HG03097 (cell line): ENCODE measurements at regions not wholly inside any gene's neighbourhood (a gene's known extent, or its start where the extent isn't known, plus 50 kb on each side); places are given as distances from the start of the nearest gene placed in this dataset.
"Not testable (repeated sequence)": the region's sequence is repeated elsewhere in the genome, so short reads cannot be mapped to it uniquely, and the experiment has no call there.

Source experiments
- ATAC-seq: cut with Tn5 transposase; IDR thresholded peaks from one replicate; pipeline ENCODE4 v1.9.1; 2021; ENCODE audit not compliant: unreplicated experiment, low FRiP score

DNA sequence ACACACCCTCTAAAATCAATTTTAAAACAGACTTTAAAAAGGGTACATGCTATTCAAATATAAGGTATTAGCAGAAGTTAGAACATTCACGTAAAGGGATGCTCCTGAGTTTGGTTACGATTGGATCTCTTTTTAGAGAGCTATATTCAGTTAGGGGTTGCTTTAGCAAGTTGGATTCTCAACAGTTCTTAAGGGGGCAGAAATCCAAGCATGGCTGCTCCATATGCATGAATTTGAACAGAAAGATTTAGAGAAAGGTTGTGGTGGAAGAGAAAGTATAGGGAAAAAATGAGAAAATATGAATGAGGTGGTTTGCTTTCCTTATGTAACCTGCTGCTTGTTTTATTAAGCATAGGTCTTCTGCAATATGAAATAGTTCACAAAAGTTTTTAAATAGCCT is 855.1 kb downstream of the SORCS1 start:
- ATAC-seq = no peak

DNA sequence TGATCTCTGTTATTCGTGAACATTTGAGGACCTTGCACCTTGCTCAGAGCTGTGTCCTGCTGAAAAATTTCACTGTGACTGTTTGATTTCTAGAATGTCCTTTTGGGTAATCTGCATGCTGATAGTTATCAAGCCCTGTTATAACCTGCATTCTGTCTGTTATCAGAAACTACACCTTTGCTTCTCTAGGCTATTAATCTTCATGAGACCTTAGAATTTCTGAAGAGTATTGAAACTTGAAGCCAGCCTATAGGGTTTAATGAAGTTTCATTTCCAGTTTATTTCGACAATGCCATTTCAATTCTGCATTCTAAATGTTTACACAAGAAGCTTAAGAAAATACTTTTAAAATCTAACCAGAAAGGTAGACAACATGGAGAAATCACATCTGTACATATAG is 856.2 kb downstream of the SORCS1 start:
- ATAC-seq = no peak

DNA sequence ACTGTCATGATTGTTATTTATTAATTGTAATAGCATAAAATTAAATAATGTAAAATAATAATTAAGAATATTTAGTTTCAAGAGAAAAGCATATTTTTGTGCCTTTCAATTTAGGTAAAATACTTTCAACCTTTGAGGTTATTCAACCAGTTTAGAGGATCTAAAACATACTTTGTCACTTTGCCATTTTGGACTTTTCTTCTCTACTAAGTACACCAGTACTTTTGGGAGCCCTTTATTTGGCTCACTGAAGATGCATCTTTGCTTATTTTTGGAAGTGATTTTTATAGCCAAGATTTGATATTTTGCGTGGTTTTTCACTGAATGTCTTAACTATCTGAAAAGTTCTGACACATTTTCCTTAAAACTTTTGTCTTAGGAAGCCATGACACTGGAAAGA is 860.5 kb downstream of the SORCS1 start:
- no peak for ATAC-seq

DNA sequence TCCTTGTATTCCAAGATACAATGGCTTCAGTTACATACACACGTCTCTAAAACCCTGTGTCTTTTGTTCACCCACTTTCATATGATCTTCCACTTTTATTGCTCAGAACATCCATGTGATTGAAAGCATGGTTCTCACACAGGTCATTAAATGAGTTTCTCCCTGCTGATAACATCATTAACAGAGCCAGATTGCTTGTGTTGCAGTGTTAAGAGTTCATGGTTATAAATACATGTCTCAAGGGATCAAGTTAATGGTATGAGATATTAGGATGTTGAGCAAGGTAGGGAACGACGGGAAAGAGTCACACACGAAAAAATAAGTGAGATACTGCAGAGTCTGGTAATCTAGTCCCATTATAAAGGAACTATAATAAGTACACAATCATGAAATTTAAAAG is 861.5 kb downstream of the SORCS1 start:
- ATAC-seq = no peak

DNA sequence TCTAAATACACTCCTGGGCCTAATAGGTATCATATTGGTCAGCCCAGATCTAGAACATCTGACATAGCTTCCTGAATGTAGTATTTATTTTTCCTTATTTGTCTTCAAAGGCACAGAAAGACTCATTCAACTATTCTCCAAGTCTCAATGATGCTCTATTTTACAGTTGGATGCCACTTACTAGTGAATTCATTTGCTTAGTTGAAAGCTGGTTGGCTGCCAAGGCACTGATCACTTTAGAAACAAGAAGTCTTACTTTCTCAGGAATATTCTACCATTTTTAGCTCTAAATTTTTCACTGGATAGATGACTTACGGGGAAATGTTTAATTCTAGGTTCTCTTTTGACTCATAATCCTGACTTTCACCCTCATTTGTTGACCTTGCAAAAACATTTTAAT is 863.4 kb downstream of the SORCS1 start:
- no peak for ATAC-seq

DNA sequence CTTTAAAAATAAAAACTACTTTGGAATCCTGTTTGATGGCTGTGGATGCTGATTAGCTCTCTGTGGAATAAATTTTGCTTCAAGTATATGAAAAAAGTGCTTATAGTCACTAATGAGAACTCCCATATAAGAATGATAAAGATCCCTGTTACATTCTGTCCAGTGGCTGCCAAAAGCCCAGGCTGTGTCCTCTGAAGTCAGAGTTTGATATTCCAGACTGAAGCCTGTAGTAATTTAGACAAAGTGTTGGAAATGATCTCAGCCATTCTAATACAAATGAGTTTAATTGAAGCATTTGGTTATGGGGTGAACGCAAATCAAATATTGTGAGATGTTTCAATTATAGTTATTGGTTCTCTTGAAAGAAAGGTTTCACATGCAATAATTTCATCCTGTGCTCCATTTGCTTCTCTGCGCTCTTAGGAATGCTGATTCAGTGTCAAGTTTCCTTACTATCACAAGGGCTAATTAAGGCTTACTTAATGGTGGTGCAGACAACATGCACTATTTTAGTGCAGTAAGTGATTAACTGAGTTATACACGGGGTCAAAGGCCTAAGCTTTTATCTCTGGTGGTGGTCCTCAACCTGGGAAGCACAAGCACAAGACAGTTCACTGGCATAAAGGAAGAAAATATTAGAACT is 867.6 kb downstream of the SORCS1 start:
- ATAC-seq = no peak

DNA sequence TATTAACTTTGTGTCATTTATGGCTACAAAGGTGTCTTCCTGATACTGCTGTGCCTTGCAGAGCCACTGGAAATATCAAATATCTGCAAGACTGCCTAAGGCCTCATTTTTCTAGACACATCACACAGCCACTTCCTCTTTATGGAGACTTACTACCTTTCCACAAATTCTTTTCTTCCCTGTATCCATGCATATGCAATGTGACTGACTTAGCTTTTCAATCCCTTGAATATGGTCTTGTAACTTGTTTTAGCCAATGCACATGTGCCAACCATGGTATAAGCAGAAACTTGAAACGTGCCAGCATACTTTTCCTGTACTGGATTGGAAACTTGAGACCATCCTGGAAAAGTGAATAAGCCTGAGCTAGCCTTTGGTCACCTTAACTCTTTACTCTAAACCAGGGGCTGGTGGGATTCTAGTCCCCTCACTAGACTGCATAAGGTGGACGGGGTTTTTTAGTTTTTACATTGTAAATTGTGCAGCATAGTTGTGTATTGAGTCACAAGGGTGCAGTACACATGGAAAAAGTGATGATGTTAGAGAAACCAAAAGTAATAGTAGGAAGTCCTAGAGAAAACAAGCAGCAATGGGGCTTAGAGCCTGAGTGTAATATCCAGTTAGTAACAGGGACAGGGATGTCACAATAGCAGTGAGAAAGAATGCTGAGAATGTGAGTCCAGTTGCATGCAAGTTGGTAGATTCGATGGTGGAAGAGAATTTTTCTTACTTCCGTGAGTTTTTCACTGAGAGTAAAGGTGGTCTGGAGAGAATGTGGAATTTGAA is 879.5 kb downstream of the SORCS1 start:
- ATAC-seq = no peak

DNA sequence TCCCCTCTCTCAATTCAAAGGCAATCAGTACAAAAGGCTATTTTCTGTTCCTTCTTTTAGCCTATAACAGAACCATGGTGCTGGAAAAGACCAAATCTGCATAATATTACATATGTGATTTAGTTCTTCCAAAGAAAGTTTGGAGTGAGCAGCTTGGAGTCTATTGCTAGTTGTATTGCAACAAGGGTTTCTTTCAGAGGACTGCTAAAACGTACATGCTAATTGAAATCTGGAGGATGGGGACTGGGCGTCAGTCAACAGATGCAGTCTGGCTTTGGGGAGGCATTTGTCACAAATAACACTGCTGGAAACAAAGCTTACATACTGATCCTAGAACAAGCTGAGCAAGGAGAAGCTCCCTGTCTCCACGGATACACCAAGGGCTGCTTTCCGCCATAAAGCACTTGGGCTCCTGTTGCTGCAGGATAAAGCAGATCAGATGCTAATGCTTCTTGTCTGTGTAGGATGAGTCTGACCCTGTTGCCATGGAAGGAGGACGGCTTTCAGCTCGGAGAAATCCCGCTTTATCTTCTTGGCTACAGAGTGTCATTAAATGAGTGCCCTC is 883.5 kb downstream of the SORCS1 start:
- no peak for ATAC-seq

DNA sequence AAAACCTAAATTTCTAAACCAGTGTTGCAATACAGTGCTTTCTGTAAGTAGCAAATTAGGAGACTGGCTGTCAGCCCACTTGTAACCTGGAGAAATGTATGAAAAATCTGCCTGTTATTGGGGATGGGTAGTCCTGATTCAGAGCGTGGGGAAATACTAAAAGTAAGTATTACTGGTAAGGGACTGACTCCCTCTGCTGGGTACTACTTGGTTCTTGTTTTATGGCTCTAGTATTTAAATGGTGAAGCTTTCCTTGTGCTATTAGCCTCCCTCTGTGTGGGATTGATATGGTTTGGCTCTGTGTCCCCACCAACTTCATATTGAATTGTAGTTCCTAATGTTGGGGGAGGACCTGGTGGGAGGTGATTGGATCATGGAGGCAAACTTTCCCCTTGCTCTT is 886.1 kb downstream of the SORCS1 start:
- no peak for ATAC-seq

DNA sequence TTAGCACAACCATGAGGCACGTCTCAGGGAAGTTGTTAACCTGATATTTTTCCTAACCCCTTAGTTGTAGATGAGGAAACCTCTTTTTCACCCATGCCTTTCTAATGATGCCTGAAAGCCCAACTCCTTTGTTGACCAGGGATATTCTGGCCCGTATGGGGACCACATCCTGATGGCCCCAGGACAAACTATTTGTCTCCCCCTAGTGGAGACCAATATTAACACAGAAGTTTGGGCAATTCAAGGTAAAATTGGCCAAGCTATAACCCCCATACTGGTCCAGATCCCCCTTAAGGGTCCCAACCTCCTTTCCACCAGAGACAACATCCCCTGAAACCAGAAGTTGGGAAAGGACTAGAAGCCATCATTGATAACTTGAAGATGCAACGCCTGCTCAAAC is 893.3 kb downstream of the SORCS1 start:
- ATAC-seq = no peak

DNA sequence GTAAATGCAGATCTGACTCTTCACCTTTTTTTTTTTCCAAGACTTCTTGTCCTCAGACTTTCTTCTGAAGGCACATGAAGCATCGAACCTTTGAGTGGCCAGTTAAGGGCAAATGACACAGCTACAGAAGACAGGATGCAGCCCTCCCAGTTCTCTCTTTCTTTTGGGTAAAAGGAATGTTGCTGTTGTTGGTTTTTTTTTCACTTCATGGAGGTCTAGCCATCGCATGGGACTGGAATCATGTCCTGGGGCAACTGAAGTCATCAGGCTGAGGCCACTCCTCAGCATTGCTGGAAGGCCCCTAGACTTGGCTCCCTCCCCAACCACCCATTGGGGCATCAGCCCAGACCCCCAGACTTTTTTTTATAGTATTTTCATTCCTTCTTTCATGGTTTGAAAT is 896.5 kb downstream of the SORCS1 start:
- ATAC-seq = no peak

DNA sequence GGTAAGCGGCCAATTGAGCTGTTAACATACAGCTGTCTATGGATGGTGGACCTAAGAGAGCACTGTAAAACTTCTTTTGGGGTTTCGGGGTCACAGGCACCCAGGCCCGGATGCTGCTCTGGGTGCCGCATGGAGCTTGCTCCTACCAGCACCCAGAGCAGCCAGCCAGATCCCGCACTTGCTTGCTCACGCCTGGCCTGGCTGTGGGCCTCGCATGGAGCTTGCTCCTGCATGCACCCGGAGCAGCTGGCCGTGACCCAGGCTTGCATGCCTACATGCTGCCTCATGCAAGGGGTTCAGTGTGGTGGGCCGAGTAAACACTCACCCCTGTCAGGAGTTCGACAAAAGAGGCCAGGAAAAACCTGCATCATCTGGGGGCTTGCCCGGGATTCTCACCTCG is 896.9 kb downstream of the SORCS1 start:
- no peak for ATAC-seq

DNA sequence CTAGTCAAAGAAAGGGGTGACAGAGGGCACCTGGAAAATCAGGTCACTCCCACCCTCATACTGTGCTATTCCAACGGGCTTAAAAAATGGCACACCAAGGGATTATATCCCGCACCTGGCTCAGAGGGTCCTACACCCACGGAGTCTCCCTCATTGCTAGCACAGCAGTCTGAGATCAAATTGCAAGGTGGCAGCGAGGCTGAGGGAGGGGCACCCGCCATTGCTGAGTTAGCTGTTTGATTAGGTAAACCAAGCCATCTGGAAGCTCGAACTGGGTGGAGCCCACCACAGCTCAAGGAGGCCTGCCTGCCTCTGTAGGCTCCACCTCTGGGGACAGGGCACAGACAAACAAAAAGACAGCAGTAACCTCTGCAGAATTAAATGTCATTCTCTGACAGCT is 907.1 kb downstream of the SORCS1 start:
- not testable (repeated sequence) for ATAC-seq

DNA sequence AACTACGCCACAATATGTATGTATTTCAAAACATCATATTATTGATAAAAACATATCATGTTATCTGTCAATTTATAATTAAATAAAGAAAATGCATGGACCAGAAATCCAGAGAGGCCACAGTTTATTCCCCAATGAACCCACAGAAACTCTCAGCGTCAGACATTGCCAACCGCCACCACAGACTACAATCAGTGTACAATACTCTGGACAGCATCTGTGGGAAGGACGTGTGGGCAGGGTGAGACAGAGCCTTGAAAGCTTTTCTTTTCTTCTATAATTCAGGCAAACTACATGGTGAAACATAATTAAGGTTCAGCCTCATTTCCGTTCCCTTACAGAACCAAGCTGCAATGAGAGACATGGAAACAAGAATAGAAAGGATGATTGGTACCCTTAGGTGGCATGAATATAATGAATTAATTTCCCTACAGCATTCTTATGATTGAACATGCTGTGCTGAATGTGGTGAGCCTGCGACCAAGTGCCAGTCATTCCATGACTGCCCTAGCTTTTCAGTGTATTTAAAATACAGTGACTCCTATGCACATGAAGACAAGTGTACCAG is 909.3 kb downstream of the SORCS1 start:
- ATAC-seq = no peak

DNA sequence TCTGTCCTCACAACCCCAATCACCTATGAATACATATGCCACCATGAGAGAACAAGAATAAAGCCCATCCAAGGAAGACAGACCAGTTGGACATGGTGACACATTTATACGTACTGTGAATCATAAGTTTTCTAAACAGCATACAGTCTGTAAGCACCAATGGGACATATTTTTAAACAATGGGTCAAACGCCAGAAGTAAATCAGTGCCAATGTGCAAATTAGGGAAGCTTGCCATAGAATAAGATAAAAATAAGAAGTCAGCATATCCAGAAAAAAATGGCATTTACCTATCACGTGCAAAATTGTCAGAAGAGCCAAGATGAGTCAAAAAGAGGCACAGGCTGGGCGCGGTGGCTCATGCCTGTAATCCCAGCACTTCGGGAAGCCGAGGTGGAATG is 910.4 kb downstream of the SORCS1 start:
- no peak for ATAC-seq

DNA sequence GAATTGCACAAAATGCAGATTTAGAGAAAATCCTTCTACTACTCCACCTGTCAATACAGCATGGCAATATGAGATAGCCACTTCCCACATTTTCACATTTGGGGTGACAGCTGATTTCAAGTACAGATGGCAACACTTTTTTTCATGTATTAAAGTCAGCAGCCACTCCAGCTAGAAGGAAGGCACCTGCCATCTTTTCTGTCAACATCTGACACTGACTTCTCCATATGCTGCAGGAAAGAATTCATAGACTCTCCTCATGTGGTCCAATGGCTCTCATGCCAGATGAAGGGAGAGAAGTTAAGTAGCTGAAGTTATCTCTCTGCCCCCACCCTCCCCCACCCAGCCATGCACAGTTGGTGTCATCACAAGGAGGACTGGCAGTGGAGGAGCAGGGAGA is 912.0 kb downstream of the SORCS1 start:
- ATAC-seq = no peak

DNA sequence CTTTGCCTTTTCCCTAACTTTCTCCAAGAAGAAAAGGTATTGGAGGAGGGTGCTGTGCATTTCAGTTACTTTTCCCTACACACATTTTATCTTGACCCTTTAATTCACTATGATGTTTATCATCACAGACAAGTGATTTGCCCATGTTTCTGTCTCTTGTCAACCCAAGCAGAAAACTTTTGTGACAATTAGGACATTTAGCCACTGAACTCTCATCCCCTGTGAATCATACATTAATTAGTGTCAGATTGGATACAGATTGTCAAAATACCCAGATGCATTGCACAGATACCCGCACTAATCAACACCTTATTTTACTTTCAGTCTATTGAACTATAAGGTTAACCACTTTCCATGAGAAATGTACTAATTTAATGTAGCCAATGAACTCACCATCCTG is 912.9 kb downstream of the SORCS1 start:
- ATAC-seq = no peak

DNA sequence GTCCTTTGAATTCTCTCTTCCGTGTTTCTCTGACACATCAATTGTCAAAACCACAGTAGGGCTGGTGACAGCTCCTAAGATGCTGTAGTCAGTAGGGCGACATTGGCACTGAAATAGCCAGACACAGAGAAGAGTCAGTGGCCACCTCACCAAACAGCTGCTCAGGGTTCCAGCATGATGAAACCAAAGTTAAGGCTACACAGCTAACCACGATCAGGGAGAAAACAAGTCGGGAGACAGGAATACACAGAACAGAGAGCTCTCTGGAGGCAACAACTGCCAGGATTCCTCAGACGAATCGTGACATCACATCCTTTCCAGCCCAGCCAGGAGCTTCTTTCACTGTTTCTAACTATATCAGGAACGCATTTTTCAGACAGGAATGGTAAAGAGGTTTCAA is 922.2 kb downstream of the SORCS1 start:
- ATAC-seq = no peak

DNA sequence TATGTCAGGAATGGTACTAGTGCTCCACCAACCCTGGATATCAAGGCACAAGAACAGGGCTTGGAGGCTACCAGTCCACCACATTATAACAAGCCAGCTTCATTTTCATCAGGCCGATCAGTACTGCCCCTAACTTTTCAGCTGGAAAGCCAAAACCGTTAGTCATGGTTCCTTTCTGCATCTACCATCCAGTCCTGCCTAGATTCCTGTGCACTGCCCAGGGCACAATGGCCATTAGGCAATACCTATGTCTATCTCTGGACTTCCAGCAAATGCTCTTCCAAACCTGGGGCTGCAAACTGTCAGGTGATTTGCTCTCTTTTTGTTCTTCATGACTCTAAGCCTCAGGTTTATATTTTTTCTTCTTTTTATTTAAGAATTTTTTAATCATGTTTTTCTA is 937.7 kb downstream of the SORCS1 start:
- no peak for ATAC-seq

DNA sequence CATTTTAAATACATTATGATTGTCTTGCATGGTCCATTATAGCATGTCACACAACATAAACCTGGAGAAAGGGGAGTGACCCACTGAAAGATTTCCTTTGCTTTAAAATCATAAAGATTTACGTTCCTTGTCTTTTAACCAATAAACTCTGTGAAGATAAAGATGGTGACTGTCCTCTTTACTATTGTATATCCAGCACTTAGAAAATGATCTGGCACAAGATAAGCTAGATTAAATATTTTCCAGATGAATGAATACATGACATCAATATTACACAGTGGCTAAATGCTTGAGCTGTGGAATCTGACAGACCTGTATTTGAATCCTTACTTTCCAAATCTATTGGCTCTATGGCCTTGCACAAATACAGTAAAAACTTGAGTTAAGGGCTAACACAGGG is 938.4 kb downstream of the SORCS1 start:
- no peak for ATAC-seq

DNA sequence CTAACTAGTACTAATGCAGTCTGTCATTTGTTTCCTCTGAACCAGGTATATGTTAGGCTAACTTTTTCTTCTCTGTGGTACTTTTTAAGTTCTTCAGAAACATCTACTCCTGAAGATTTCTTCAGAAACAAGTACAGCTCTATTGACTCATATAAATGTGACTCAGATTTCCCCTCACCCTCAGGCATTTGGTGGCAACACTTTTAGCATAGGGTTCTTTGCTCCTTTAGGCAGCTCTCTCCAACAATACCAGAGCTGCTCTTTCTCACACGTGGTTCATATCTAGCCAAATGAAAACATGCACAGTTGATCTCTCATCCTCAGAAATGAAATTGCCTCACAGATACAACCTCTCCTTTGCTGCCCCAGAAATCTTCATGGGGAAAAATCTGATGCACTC is 939.8 kb downstream of the SORCS1 start:
- no peak for ATAC-seq

DNA sequence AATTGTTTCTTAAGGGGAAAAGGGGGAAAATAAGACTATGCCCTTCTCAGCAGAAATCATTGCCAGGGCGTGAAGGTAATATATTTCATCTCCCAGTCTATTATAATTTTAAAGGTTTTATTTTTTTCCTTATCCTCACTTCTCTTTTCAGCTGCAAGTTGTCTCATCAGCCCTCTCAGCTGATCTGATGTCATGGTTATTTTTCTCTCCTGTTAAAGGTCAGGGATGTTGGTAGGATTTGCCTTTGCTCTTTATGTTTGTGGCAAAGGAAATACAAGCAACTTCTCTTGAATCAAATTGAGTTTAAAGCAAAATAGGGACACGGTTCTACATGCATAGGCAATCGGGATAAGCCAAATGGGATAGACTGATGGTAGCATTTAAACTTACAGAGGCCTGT is 946.9 kb downstream of the SORCS1 start:
- ATAC-seq = no peak
